Non-pigmented ciliary epithelial cell (primary cell): ENCODE measurements at regions not wholly inside any gene's neighbourhood (a gene's known extent, or its start where the extent isn't known, plus 50 kb on each side); places are given as distances from the start of the nearest gene placed in this dataset.
"Not testable (repeated sequence)": the region's sequence is repeated elsewhere in the genome, so short reads cannot be mapped to it uniquely, and the experiment has no call there.

ENCODE experiments used
- DNase-seq: peaks from one replicate; pipeline ENCODE4 v3.0.0-alpha.2; 2010; ENCODE audit warnings: low read depth

- no peak for DNase-seq
These were observed 300.3 kb upstream of the IGFBP7 start for GRCh38 chr4:57410331-57411052.

- no peak for DNase-seq
These were observed 295.2 kb upstream of the IGFBP7 start for GRCh38 chr4:57405359-57405758.

DNA sequence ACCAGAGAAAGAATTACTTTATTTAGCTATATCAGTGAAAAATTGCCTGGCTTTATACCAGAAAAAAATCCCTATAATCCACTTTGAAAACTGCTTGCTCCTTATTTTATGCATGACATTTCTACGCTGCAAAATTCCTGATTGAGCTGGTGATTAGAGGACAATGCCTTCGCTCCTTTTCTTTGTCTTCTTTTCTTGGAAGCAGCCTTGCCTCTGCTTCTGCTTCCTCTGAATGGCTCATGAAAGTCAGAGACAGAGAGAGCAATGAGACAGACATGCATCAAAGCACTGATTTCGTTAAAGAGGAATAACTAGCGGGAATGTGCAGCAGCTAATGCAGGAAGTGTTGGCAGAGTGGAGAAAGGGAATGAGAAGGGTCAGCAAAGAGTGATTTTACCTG lies 294.3 kb upstream of the IGFBP7 start:
- DNase-seq, result no peak

GRCh38 chr4:57403591-57403990 lies 293.4 kb upstream of the IGFBP7 start:
- DNase-seq, result no peak

- DNase-seq, result no peak
These were observed 291.4 kb upstream of the IGFBP7 start for GRCh38 chr4:57401586-57401985.

- no peak for DNase-seq
These were observed 268.6 kb upstream of the IGFBP7 start for GRCh38 chr4:57378766-57379165.

DNA sequence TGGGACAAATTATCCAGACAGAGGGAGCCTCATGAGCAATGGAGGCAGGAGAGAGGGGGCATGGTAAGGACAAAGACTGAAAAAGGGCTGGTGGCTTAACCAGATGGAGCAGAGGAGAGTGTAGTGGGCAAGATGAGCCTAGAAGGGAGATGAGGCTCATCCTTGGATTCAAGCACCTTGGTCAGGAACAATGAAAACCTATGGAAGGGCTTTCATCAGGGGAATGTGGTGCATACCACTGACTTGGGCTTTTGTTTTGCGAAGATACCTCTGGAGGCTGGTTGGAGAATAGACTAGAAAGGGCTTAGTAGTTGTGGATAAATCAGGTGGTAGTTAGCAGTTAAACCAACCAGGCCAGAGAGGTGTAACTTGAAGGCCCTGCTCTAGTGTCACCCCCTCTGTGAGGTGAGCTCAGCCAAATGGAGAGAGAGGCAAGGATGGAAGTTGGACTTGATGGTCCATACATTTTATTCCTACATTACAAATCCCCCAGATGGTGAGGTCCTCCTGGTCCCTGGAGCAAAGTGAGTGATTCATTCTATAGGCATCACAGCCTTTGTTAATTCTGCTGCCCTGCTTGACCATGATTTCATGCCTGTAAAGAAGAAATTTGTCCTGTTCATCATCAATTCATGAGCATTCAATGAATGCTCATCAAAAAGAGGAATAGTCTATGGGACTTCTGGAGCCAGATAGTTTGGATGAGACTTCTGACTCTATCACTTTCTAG lies 264.8 kb upstream of the IGFBP7 start:
- DNase-seq, result no peak

GRCh38 chr4:57373991-57374390 lies 263.8 kb upstream of the IGFBP7 start:
- no peak for DNase-seq

GRCh38 chr4:57371671-57372070 lies 261.5 kb upstream of the IGFBP7 start:
- DNase-seq, result no peak

DNA sequence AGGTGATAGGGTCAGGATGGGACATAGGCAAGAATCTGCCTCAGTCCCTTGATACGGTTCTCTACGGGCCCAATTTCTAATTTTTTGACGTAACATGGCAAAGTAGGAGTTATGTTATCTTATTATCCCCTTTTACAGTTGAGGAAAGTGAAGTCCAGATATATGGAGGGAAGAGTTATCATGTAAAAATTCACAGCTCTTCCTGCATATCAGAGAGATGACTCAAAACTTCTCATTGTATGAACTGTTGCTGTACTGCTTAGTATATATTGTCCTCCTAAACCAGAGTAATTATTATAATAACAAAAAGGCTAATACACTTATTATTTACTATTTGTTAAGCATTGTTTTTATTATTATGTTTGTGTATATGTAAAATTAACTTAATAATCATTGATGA lies 260.5 kb upstream of the IGFBP7 start:
- DNase-seq, result no peak

- DNase-seq, result no peak
These were observed 259.3 kb upstream of the IGFBP7 start for GRCh38 chr4:57369446-57369845.

GRCh38 chr4:57364255-57364654 lies 254.1 kb upstream of the IGFBP7 start:
- no peak for DNase-seq

GRCh38 chr4:57363346-57363745 lies 253.2 kb upstream of the IGFBP7 start:
- no peak for DNase-seq

- no peak for DNase-seq
These were observed 250.5 kb upstream of the IGFBP7 start for GRCh38 chr4:57360681-57361080.

DNA sequence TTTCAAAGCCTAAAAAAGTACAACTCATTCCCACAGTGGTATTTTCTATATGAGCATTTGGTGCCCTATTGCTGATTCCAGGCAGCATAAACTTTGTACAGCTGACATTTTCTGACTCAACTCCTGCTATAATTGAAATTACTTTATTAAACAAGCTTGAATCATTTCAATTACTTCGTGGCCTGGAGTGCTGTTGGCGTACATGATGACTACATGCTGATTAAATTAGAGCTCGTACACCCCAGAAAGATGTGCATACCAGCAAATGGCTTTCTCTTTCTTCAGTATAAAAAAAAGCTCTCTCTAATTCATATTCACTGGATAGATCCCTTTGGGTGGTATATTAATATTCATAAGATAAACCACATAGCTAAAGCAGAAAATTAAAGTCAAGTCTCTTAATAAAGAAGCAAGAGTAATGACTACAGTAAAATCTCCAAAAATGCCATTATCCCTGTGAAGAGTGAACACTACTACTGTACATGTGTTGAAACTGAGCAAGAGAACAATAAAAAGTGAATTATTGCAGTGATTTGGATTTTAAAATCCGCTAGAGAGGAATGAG lies 245.0 kb upstream of the IGFBP7 start:
- no peak for DNase-seq

GRCh38 chr4:57351731-57352130 lies 241.5 kb upstream of the IGFBP7 start:
- DNase-seq, result no peak

GRCh38 chr4:57344296-57344695 lies 234.1 kb upstream of the IGFBP7 start:
- no peak for DNase-seq

DNA sequence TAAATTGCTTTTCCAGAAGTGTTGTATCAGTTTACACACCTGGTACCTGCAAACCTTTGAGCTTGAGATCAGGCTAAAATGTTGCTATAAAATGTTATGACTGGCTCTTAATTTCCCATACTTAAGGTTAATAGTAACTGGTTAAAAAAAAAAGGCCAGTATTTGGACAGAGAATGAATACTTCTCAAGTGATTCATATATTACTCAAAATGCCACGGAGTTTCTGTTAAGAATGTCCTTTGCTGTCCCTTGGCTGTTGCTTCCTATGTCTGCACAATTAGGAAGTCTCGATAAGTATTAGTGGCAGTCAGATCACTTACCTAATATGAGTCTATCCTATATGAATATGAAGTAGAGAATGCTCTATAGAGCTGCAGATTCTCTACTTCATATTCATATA lies 232.2 kb upstream of the IGFBP7 start:
- peak; percentile 6 for DNase-seq

DNA sequence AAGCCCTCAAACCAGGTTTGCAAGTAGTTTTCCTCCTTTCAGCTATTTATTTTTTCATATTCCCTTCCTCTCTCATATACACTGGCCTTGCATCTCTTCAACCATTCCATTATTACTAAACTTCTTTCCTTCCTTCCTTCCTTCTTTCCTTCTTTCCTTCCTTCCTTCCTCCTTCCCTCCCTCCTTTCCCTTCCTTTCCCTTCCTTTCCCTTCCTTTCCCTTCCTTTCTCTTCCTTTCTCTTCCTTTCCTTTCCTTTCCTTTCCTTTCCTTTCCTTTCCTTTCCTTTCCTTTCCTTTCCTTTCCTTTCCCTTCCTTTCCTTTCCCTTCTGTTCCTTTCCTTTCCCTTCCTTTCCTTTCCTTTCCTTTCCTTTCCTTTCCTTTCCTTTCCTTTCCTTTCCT lies 228.7 kb upstream of the IGFBP7 start:
- DNase-seq, result not testable (repeated sequence)

- no peak for DNase-seq
These were observed 223.5 kb upstream of the IGFBP7 start for GRCh38 chr4:57333684-57334083.

- no peak for DNase-seq
These were observed 221.8 kb upstream of the IGFBP7 start for GRCh38 chr4:57331959-57332358.

GRCh38 chr4:57329279-57329678 lies 219.1 kb upstream of the IGFBP7 start:
- DNase-seq, result no peak

- no peak for DNase-seq
These were observed 214.6 kb upstream of the IGFBP7 start for GRCh38 chr4:57324673-57325307.
